ENCODE measurements at regions not wholly inside any gene's neighbourhood (a gene's known extent, or its start where the extent isn't known, plus 50 kb on each side); places are given as distances from the start of the nearest gene placed in this dataset.
"Not testable (repeated sequence)": the region's sequence is repeated elsewhere in the genome, so short reads cannot be mapped to it uniquely, and the experiment has no call there.

DNA sequence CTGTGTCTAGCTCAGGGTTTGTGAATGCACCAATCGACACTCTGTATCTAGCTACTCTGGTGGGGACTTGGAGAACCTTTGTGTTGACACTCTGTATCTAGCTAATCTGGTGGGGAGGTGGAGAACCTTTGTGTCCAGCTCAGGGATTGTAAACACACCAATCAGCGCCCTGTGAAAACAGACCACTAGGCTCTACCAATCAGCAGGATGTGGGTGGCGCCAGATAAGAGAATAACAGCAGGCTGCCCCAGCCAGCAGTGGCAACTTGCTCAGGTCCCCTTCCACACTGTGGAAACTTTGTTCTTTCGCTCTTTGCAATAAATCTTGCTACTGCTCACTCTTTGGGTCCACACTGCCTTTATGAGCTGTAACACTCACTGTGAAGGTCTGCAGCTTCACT, 151.3 kb upstream of the LRIG1 start:
- POLR2A ChIA-PET; RAD21 ChIA-PET (ENCODE audit: low non-redundant PET in 1 of 2, low total read pairs in 2 of 2, uncharacterized antibody in 2 of 2, unreplicated experiment in 2 of 2); CTCF ChIA-PET: not testable (repeated sequence)

DNA sequence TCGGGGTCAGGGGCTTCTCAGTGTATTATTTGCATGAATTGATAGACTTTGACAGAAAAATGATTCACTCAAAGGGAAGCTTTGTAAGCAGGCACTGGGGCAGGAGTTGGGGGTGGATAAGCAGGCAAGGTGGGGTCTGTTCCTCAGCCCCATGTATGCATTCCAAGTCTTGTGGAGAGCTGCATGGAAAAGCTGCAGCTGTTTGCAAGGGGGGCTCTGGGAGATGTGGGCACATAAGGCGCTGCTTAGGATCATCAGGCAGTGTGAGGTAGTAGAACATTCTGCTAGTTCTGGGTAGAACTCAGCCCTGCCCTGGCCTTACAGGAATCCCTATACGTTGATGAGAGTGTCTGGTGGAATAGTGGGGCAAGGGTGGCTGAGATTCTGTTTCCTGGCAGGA, 154.2 kb upstream of the LRIG1 start:
- POLR2A ChIA-PET, result interaction anchor here (1.9 kb wide), 1 partner anchor 15 kb away, joined by 4 read pairs; no protein-coding TSS in a partner anchor
- intact Hi-C loops (cut with micrococcal nuclease), result no loop called here
- no peak for ATAC-seq
- CTCF ChIA-PET, result no interaction called here
- Histone ChIP-seq H3K27me3 (ENCODE audit: insufficient read depth, low read length) (peaks cover 7% of the 10 kb centered on the region; the same call in 1 of the 2 replicates), H3K36me3 (ENCODE audit: control insufficient read depth in 1 of 2, insufficient read depth in 2 of 2, low read length in 2 of 2) (no peaks in the 10 kb centered on the region), H3K4me1 (ENCODE audit: control insufficient read depth in 1 of 2, insufficient read depth in 2 of 2, low read length in 2 of 2) (no peaks in the 10 kb centered on the region), H3K9me2 (ENCODE audit: insufficient read depth) (no peaks in the 10 kb centered on the region), H3K79me2 (ENCODE audit: insufficient read depth, low read length) (no peaks in the 10 kb centered on the region), H2AFZ (ENCODE audit: low read depth, low read length, poor library complexity, severe bottlenecking) (no peak overlapping the region), H4K20me1 (ENCODE audit: insufficient read depth) (no peaks in the 10 kb centered on the region), H3K4me3 (replicated peaks in 1 of 2; ENCODE audit: low read depth in 1 of 2, low read length in 2 of 2) (no peak overlapping the region), H3K9ac (ENCODE audit: low read length) (no peak overlapping the region), H3K4me2 (ENCODE audit: low read length) (no peak overlapping the region), H3K27ac (ENCODE audit: low read depth, low read length) (no peak overlapping the region), H3K9me3 (ENCODE audit: control insufficient read depth in 1 of 2, insufficient read depth in 1 of 2, low read depth in 1 of 2, low read length in 2 of 2) (no peaks in the 10 kb centered on the region)
- no TSS peak for BruUV-seq (replicated peaks)
- no peak for DNase-seq (ENCODE audit: low read depth, low spot score)
- RAD21 ChIA-PET (ENCODE audit: low non-redundant PET in 1 of 2, low total read pairs in 2 of 2, uncharacterized antibody in 2 of 2, unreplicated experiment in 2 of 2), result no interaction called here
- TF ChIP-seq EGR1 (IDR thresholded peaks at IDR 0.05; ENCODE audit: low read depth) (no peak), SRF (IDR thresholded peaks at IDR 0.05; ENCODE audit: low read depth) (no peak), SIN3A (IDR thresholded peaks at IDR 0.05; ENCODE audit: low read depth) (no peak), JUND (IDR thresholded peaks at IDR 0.05) (no peak), TCF7L2 (IDR thresholded peaks at IDR 0.05; ENCODE audit: borderline replicate concordance, extremely low read depth, insufficient read depth, insufficient read length) (no peak), EZH2phosphoT487 (IDR thresholded peaks at IDR 0.05; ENCODE audit: borderline replicate concordance) (no peak), CEBPB (IDR thresholded peaks at IDR 0.05; ENCODE audit: low read depth) (no peak), YY1 (IDR thresholded peaks at IDR 0.05; ENCODE audit: extremely low read depth, insufficient replicate concordance, low read depth, low read length) (no peak), RAD21 (IDR thresholded peaks at IDR 0.05; ENCODE audit: low read depth) (no peak), SP1 (IDR thresholded peaks at IDR 0.05; ENCODE audit: low read depth) (no peak), EZH2 (IDR thresholded peaks at IDR 0.05) (no peak), FOSL1 (IDR thresholded peaks at IDR 0.05; ENCODE audit: low read depth) (no peak)
- TF ChIP-seq, protein P1, sequence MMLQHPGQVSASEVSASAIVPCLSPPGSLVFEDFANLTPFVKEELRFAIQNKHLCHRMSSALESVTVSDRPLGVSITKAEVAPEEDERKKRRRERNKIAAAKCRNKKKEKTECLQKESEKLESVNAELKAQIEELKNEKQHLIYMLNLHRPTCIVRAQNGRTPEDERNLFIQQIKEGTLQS (IDR thresholded peaks at IDR 0.05), result no peak
- TF ChIP-seq, protein P2, sequence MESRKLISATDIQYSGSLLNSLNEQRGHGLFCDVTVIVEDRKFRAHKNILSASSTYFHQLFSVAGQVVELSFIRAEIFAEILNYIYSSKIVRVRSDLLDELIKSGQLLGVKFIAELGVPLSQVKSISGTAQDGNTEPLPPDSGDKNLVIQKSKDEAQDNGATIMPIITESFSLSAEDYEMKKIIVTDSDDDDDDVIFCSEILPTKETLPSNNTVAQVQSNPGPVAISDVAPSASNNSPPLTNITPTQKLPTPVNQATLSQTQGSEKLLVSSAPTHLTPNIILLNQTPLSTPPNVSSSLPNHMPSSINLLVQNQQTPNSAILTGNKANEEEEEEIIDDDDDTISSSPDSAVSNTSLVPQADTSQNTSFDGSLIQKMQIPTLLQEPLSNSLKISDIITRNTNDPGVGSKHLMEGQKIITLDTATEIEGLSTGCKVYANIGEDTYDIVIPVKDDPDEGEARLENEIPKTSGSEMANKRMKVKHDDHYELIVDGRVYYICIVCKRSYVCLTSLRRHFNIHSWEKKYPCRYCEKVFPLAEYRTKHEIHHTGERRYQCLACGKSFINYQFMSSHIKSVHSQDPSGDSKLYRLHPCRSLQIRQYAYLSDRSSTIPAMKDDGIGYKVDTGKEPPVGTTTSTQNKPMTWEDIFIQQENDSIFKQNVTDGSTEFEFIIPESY (IDR thresholded peaks at IDR 0.05; ENCODE audit: extremely low read depth, insufficient replicate concordance, low read length), result no peak
- TF ChIP-seq, protein P3, sequence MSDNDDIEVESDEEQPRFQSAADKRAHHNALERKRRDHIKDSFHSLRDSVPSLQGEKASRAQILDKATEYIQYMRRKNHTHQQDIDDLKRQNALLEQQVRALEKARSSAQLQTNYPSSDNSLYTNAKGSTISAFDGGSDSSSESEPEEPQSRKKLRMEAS (IDR thresholded peaks at IDR 0.05), result no peak
- TF ChIP-seq, protein P4, sequence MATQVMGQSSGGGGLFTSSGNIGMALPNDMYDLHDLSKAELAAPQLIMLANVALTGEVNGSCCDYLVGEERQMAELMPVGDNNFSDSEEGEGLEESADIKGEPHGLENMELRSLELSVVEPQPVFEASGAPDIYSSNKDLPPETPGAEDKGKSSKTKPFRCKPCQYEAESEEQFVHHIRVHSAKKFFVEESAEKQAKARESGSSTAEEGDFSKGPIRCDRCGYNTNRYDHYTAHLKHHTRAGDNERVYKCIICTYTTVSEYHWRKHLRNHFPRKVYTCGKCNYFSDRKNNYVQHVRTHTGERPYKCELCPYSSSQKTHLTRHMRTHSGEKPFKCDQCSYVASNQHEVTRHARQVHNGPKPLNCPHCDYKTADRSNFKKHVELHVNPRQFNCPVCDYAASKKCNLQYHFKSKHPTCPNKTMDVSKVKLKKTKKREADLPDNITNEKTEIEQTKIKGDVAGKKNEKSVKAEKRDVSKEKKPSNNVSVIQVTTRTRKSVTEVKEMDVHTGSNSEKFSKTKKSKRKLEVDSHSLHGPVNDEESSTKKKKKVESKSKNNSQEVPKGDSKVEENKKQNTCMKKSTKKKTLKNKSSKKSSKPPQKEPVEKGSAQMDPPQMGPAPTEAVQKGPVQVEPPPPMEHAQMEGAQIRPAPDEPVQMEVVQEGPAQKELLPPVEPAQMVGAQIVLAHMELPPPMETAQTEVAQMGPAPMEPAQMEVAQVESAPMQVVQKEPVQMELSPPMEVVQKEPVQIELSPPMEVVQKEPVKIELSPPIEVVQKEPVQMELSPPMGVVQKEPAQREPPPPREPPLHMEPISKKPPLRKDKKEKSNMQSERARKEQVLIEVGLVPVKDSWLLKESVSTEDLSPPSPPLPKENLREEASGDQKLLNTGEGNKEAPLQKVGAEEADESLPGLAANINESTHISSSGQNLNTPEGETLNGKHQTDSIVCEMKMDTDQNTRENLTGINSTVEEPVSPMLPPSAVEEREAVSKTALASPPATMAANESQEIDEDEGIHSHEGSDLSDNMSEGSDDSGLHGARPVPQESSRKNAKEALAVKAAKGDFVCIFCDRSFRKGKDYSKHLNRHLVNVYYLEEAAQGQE (IDR thresholded peaks at IDR 0.05; ENCODE audit: low read depth), result no peak

More for the DNA sequence above, 151.3 kb upstream of the LRIG1 start:
- H2AFZ ChIP-seq (ENCODE audit: low read depth, low read length, poor library complexity, severe bottlenecking); H3K9me2 ChIP-seq (ENCODE audit: insufficient read depth); H4K20me1 ChIP-seq (ENCODE audit: insufficient read depth); DNase-seq (ENCODE audit: low read depth, low spot score); H3K36me3 ChIP-seq (ENCODE audit: control insufficient read depth in 1 of 2, insufficient read depth in 2 of 2, low read length in 2 of 2); H3K27me3 ChIP-seq (ENCODE audit: insufficient read depth, low read length); H3K9me3 ChIP-seq (ENCODE audit: control insufficient read depth in 1 of 2, insufficient read depth in 1 of 2, low read depth in 1 of 2, low read length in 2 of 2); H3K4me2 ChIP-seq (ENCODE audit: low read length); BruUV-seq (replicated peaks); H3K4me3 ChIP-seq (replicated peaks in 1 of 2; ENCODE audit: low read depth in 1 of 2, low read length in 2 of 2); H3K4me1 ChIP-seq (ENCODE audit: control insufficient read depth in 1 of 2, insufficient read depth in 2 of 2, low read length in 2 of 2); H3K27ac ChIP-seq (ENCODE audit: low read depth, low read length); H3K9ac ChIP-seq (ENCODE audit: low read length); intact Hi-C loops (cut with micrococcal nuclease); H3K79me2 ChIP-seq (ENCODE audit: insufficient read depth, low read length); ATAC-seq: not testable (repeated sequence)

All from HCT116 (cell line).